ENCODE measurements at regions not wholly inside any gene's neighbourhood (a gene's known extent, or its start where the extent isn't known, plus 50 kb on each side); places are given as distances from the start of the nearest gene placed in this dataset.

DNA sequence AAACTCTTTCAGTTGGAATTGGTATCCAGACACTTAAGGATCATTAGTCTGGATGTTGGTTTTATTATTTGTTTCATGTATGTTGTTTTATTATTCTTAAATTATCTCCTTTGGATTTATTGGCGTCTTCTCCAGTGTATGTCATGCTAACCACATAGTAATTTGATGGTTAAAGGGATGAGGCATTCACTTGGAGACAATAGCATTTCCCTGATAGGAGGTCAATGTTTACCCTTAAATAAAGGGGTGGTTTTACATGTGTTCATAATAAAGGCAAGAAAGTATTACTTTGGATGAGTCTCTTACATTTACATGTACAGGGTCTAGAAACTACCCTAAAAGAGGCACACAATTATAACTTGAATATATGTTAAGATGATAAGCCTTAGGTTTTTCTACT lies 51.2 kb upstream of the RNF144B start:
- H3K27me3 Mint-ChIP-seq (ENCODE audit: low read depth) = no peaks in the 10 kb centered on the region

DNA sequence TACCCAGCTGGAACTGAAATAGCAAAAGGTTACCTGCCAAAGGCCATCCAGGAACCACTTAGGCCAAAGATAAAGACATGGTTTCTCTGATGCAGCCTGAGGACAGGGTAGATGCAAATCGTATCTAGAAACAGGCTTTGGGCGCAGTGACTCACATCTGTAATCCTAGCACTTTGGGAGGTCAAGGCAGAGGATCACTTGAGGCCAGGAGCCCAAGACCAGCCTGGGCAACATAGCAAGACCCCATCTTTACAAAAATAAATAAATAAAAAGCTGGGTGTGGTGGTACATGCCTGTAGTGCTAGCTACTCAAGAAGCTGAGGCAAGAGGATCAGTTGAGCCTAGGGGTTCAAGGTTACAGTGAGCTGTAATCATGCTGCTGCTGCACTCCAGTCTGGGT lies 52.9 kb upstream of the RNF144B start:
- Mint-ChIP-seq H3K9me3 (ENCODE audit: low read depth) (no peaks in the 10 kb centered on the region), H3K36me3 (ENCODE audit: low read depth) (no peaks in the 10 kb centered on the region), H3K27ac (ENCODE audit: unreplicated experiment) (no peak overlapping the region), H3K27me3 (ENCODE audit: low read depth) (no peaks in the 10 kb centered on the region), H3K4me1 (ENCODE audit: low read depth) (no peaks in the 10 kb centered on the region), H3K4me3 (ENCODE audit: unreplicated experiment) (no peak overlapping the region)
- DNase-seq (ENCODE audit: low spot score) = no peak
- TF ChIP-seq, protein P1, sequence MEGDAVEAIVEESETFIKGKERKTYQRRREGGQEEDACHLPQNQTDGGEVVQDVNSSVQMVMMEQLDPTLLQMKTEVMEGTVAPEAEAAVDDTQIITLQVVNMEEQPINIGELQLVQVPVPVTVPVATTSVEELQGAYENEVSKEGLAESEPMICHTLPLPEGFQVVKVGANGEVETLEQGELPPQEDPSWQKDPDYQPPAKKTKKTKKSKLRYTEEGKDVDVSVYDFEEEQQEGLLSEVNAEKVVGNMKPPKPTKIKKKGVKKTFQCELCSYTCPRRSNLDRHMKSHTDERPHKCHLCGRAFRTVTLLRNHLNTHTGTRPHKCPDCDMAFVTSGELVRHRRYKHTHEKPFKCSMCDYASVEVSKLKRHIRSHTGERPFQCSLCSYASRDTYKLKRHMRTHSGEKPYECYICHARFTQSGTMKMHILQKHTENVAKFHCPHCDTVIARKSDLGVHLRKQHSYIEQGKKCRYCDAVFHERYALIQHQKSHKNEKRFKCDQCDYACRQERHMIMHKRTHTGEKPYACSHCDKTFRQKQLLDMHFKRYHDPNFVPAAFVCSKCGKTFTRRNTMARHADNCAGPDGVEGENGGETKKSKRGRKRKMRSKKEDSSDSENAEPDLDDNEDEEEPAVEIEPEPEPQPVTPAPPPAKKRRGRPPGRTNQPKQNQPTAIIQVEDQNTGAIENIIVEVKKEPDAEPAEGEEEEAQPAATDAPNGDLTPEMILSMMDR (IDR thresholded peaks at IDR 0.05) = no peak

More for the DNA sequence above, 51.2 kb upstream of the RNF144B start:
- no peak for DNase-seq (ENCODE audit: low spot score)
- TF ChIP-seq, protein P1 (IDR thresholded peaks at IDR 0.05) = no peak
- no peaks in the 10 kb centered on the region for H3K4me1 Mint-ChIP-seq (ENCODE audit: low read depth)
- no peak overlapping the region for H3K27ac Mint-ChIP-seq (ENCODE audit: unreplicated experiment)
- H3K9me3 Mint-ChIP-seq (ENCODE audit: low read depth) = no peaks in the 10 kb centered on the region
- H3K36me3 Mint-ChIP-seq (ENCODE audit: low read depth) = no peaks in the 10 kb centered on the region
- no peak overlapping the region for H3K4me3 Mint-ChIP-seq (ENCODE audit: unreplicated experiment)

DNA sequence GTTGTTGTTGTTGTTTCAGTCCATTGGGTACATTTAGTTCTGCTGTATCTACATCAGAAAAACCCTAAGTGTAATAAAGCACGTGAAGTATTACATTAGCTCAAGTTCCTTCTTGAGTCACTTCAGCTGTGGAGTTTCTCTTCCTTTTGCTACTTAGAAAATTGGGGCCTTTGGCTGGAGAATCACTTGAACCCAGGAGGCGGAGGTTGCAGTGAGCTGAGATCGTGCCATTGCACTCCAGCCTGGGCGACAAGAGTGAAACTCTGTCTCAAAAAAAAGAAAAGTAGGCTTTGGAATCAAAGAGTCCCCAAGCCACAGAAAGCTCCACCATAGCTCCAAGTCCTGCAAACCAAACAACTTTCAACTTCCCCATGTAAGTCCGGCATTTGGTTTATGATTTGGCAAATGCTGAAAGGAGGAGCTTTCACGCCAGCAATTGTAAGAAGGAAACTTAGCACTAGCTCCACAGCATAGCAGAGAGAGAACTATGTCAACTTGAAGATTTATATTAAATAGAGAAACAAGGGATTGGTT lies 56.5 kb upstream of the RNF144B start:
- H3K27ac Mint-ChIP-seq (ENCODE audit: unreplicated experiment) = no peak overlapping the region
- no peaks in the 10 kb centered on the region for H3K36me3 Mint-ChIP-seq (ENCODE audit: low read depth)
- DNase-seq (ENCODE audit: low spot score) = no peak
- H3K4me3 Mint-ChIP-seq (ENCODE audit: unreplicated experiment) = no peak overlapping the region
- TF ChIP-seq, protein P1 (IDR thresholded peaks at IDR 0.05) = no peak
- H3K27me3 Mint-ChIP-seq (ENCODE audit: low read depth) = no peaks in the 10 kb centered on the region
- no peaks in the 10 kb centered on the region for H3K9me3 Mint-ChIP-seq (ENCODE audit: low read depth)
- peaks cover 17% of the 10 kb centered on the region for H3K4me1 Mint-ChIP-seq (ENCODE audit: low read depth)

DNA sequence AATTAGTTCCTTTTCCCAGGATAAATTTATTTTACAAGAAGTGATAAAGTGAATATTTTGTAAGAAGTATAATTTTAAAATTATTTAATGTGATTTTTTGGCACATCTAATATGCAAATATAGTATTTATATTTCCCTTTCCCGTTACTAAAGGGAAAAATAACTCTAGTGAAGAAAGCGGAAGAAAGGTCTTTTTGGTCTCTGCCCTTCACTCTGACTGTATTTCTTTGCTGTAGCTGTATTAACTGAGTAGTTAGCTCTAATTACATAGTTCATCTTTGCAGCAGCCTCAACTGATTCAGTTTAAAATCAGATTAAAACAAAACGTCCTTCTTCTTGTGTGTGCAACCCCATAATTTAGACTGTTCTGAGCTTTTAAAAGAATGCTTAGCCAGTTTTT lies 57.4 kb upstream of the RNF144B start:
- H3K9me3 Mint-ChIP-seq (ENCODE audit: low read depth) = no peaks in the 10 kb centered on the region
- H3K27ac Mint-ChIP-seq (ENCODE audit: unreplicated experiment) = no peak overlapping the region
- DNase-seq (ENCODE audit: low spot score) = no peak
- TF ChIP-seq, protein P1 (IDR thresholded peaks at IDR 0.05) = no peak
- no peak overlapping the region for H3K4me3 Mint-ChIP-seq (ENCODE audit: unreplicated experiment)
- no peaks in the 10 kb centered on the region for H3K27me3 Mint-ChIP-seq (ENCODE audit: low read depth)
- H3K4me1 Mint-ChIP-seq (ENCODE audit: low read depth) = peaks cover 17% of the 10 kb centered on the region
- no peaks in the 10 kb centered on the region for H3K36me3 Mint-ChIP-seq (ENCODE audit: low read depth)

DNA sequence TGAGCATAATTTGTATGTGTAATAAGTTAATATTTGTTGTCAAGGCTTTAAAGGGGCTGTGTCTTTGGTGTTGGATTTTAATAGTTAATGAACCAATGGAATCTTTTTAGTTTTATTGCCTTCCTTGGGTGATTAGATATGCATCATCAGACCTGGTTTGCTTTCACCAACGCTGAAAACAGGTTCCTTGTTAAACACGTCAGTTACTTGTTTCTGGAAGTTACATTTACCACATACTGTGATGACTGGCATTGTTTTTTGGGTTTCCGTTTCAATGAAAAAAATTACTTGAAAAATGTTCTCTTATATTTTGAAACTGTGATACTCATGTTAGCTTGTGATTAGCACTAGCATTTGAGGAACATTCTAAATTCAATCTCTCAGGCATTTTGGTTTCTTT lies 58.6 kb upstream of the RNF144B start:
- Mint-ChIP-seq H3K27me3 (ENCODE audit: low read depth) (no peaks in the 10 kb centered on the region), H3K27ac (ENCODE audit: unreplicated experiment) (no peak overlapping the region), H3K9me3 (ENCODE audit: low read depth) (no peaks in the 10 kb centered on the region), H3K4me3 (ENCODE audit: unreplicated experiment) (no peak overlapping the region), H3K36me3 (ENCODE audit: low read depth) (no peaks in the 10 kb centered on the region), H3K4me1 (ENCODE audit: low read depth) (peaks cover 17% of the 10 kb centered on the region)
- TF ChIP-seq, protein P1 (IDR thresholded peaks at IDR 0.05) = no peak
- no peak for DNase-seq (ENCODE audit: low spot score)

Data from chondrocyte (in vitro differentiated cells).